GM19455 (cell line): ENCODE measurements at regions not wholly inside any gene's neighbourhood (a gene's known extent, or its start where the extent isn't known, plus 50 kb on each side); places are given as distances from the start of the nearest gene placed in this dataset.
"Not testable (repeated sequence)": the region's sequence is repeated elsewhere in the genome, so short reads cannot be mapped to it uniquely, and the experiment has no call there.

Experiments used
- ATAC-seq: cut with Tn5 transposase; IDR thresholded peaks from one replicate; pipeline ENCODE4 v1.9.1; 2021; ENCODE audit not compliant: unreplicated experiment

DNA sequence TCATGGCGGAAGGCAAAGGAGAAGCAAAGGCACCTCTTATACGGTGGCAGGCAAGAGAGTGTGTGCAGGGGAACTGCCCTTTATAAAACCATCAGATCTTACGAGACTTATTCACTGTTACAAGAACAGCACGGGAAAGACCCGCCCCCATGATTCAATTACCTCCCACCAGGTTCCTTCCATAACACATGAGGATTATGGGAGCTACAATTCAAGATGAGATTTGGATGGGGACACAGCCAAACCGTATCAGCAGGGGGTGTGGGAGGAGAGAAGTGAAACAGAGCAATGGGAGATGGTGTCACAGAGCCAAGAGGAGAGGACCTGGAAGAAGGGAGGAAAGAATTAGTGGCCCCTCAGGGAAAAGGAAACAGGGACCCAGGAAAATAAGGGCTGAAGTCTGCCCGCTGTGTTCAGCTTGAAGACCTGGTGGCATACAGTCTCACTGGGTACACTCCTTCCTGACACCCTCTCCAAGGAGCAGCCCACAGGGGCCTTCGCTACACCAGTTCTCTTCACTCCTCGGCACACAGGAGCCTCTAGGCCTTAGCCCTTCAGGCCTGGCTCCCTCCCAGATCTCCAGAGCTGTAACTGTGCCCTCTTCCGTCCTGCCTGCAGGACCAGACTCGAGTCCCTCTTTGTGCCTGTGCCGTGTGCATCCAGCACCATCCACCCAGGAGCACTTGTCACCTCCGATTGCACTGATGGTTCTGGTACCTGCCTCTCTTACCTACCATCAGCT, 262.1 kb downstream of the EIPR1 start:
- ATAC-seq, result no peak

DNA sequence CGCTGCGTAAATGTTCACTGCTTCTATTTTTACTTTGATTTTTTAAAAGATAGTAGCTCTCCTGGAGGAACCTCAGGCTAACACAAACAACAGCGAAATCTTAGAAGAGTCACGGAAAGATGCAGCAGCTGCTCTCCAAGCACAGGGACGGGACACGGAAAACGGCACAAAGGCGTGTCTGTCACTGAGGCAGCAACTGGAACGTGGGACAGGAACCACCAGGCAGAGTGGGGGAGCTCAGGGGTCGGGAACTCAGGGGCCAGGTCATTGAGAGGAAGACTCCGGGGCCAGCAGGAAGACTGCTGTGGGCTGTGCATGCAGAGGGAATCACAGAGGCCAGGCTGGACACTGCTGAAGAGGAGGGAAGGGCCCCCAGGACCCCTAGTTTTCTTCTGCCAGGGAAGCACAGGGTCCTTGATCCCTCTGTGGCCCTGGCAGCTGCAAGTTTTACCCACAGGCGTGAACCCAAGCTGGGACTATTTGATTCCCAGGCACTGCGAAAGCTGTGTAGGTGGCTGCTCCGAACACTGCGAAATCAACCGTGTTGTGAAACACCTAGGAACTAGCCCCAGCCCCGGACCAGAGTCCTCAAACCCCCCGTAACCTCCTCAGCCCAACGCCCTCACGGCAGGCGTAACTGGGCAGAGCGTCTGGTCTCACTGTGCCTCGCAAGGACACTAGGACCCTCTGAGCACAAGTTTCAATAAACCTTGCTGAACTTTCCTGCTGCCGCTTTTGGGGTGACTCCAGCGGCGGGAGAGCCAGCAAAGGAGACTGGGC, 263.0 kb downstream of the EIPR1 start:
- no peak for ATAC-seq

DNA sequence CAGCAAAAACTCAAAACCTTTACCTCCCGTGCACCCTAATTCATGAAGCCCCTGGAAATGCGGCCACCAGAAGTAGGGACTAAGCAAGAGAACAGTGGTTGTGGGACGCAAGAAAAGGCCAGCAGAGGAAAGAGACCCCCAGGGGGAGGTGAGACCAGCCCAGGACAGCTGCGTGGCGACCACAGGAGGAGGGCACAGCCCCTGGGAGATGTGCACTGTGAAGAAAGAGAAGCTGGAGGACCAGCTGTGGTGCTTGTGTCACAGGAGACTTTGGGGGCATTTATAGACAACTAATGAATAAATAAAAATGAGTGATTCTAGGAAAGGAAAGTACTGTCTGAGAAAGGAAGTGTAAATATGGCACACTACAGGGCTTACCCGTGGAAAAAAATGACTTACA, 263.8 kb downstream of the EIPR1 start:
- no peak for ATAC-seq

DNA sequence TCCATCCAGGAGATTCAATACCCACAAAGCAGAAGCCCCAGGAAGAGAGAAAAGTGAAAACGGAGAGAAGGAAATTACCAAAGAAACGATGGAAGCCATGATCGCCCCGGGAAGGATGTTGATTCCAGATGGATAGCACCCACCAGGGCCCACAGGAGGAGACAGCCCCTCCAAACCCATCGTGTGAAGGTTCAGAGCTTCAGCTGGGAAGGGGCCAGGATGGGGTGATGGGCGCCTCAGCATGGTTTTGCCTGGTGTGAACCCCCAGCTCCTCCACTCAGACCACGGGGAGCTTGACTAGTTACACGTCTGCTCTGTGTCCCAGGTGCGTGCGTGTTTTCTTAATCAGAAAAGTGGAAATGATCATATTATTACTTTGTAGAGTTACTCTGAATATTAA, 264.5 kb downstream of the EIPR1 start:
- ATAC-seq, result no peak

DNA sequence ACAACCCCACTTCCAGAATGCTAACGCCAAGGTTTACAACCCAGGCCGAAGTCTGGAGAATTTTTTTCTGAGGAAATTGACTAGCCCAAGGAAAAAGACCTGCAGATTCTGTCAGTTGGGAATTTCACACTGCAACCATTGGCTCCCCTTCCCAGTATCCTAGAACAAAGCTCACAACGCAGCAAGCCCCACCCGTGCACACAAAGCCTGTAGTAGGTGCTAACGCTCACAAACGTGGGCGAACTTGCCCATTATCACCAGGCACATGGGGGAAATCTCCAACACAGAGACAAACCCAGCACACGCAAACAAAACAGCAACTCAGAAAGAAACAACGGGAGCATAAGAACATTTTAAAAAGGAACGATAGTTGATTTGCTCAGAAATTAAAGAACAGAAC, 265.1 kb downstream of the EIPR1 start:
- no peak for ATAC-seq

DNA sequence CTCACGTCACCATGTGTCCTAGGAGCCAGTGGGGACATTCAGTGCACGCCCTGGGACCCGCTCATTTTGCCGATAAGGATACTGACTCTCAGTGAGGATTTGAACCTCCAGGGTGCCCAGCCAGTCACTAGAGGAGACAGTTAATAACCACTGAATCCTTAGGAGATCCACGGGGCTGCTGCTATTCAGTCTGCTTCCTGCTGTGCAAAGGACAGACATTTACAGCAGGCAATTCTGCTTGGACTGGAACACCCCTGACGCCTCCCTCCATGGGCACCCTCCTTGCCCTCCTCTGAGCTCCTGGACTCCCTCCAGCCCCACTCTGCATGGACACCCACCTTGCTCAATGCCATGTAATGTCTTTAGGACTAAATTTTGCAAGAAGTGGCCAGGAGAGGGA, 265.5 kb downstream of the EIPR1 start:
- ATAC-seq, result no peak

DNA sequence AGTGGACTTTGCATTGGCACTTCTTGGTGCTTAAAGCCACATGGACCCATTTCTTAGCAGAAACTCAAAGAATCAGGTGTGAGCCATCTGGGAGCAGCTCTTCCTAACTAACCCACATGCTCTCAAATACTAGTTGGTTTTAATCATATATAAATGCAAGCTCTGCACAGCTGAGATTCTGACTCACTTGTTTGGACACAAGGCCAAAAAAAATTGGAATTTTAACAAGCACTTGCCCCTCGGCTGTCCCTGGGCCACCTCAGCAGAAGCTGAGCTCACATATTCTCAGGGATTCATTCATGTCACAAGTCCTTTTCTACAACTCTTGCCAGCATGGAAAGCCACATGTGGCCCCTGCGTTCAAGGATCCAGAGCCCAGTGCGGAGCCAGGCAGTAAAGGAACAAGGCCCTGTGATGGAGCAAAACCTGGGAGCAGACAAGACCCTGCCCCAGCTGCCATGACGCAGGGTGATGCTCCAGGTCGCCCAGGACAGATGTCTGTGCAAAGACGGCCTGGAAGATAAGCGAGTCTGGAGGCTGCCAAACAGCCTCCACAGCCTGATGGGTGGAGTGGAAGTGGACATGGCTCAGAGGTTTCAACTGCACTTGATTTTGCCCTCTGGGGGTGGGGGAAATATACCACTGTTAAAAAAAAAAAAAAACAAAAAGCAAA, 266.5 kb downstream of the EIPR1 start:
- no peak for ATAC-seq

DNA sequence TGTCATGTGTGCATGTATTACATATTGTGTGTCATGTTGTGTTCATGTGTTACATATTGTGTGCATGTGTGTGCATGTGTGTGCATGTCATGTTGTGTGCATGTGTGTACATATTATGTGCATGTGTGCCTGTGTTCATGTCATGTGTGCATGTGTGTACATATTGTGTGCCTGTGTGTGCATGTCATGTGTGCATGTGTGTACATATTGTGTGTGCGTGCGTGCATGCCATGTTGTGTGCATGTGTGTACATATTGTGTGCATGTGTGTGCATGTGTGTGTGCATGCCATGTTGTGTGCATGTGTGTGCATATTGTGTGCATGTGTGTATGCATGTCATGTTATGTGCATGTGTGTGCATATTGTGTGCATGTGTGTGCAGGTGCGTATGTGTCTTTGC, 267.1 kb downstream of the EIPR1 start:
- ATAC-seq, result no peak

DNA sequence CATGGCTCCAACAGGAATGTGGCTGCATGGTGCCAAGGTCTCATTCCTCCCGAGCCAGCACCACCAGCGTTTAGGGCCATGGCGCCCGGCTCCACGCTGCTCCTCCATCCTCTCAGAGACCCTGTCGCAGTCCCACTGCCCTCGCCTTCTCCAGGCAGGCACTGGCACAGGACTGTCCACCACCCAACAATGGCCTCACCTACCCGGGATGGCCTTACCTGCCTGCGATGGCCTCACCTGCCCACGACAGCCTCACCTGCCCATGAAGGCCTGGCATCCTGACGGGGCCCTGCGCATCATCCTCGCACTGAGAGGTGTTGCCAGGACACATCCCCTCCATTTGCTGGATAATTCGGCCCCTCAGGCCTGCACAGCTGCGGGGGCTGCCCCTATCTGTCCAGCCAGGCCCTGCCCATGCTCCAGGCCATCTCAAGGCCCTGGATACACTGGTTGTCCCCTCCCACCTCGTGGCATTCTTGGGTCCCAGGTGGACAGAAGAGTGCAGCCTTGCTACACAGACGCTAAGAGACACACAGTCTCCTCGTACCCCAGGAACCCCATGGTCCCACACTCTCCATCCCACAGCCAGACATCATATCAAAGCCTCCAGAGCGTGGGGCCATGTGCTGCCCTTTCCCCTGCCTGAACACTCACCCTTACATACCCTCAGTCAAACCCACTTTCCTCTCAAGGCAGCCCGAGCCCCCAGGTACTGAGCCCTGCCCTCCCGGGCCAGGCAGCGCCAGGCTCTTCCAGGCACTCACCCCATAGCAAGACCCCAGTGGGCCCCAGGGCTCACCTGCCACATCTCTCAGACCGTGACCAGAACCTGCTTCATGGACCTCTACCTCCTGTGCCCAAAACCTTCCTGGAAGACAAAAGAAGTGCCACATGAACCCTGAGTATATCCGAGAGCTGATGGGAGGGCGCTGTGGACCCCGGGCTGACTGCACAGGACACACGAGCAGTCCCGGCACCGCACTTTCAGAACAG, 268.6 kb downstream of the EIPR1 start:
- ATAC-seq, result no peak

DNA sequence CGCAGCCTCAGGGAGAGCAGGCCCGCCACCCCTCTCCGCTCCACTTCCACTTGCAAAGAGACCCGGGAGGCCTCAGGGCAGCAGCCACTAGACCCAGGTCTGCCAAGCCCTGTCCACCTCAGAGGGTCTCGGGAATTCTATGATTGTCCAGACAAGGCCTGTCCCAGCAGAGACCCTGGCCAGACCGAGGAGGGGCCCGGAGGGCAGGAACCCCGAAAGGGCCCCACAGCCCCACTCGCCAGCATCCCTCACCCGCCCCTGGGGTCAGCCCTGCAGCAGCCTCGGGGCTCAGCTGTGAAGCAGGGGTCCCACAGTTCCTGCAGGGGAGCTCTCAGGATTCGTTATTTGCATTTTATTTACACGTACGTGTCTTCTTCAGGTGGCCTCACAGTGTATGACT, 269.5 kb downstream of the EIPR1 start:
- no peak for ATAC-seq

DNA sequence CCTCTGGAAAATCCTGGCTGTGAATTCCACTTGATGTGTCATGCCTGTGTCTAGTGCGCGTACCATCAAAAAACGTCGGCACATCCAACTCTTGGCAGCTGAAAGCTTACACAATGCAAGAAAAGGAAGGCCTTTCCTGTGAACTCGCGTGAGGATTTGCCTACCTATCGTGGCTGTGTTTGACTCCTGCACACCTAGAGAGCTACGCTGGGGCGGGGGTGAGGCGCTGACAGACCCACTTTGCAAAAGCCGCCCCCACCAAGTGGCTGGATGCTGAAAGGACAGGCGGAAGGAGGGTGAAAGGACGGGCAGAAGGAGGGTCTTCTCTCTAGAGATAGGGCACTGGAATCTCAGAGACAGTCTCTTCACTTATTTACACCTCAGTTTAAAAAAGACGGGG, 270.1 kb downstream of the EIPR1 start:
- ATAC-seq, result no peak

DNA sequence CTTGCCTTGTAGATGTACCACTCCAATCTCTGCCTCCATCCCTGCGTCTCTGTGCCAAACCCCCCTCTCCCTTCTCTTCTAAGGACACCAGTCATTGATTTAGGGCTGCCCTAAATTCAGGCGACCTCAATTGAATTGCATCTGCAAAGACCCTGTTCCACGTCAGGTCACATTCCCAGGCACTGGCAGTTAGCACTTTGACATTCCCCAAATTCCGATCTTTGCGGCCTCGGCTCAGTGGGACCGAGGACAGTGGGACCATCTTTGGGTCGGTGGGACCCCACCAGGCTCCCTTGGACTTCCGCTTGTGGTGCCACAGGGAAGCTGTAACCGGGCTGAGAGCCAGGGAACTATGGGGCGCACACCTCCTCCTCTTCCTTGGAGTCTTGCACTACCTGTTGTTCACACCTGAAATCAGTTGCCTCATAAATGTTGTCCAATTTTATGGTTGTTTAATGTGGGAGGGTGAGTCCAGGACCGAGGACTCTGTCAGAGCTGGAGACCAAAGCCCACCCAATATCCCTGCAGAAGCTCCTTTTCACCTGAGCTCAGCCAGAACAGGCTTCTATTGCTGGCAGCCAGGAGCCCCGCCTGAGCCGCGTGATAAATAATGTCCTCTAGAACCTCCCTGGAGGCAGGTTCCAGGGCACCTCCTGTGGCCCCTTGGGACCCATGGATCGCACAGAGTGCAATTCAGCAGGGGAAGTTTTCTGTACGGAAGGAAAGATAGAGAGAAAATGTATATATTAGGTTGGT, 271.6 kb downstream of the EIPR1 start:
- ATAC-seq, result no peak

DNA sequence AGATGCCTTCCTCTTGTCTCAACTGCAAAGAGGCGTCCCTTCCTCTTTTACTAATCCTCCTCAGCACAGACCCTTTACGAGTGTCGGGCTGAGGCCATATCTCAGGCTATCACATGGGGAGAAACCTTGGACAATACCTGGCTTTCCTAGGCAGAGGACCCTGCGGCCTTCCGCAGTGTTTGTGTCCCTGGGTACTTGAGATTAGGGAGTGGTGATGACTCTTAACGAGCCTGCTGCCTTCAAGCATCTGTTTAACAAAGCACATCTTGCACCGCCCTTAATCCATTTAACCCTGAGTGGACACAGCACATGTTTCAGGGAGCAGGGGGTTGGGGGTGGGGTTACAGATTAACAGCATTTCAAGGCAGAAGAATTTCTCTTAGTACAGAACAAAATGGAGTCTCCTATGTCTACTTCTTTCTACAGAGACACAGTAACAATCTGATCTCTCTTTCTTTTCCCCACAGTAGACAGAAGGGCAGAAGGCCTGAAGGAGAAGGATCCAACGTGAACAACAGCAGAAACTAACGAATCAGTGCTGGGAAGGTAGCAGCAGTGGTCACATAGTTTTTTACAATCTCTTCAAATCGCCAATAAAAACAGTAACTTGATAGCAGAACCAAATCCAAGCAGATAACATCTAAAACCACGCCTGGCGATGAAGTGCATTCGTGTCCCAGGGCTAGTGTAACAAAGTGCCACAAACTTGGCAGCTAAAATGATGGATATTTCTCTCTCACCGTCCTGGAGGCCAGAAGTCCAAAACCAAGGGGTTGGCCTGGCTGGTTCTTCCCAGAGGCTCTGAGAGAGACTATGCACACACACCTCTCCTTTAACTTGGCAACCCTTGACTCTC, 272.4 kb downstream of the EIPR1 start:
- not testable (repeated sequence) for ATAC-seq

DNA sequence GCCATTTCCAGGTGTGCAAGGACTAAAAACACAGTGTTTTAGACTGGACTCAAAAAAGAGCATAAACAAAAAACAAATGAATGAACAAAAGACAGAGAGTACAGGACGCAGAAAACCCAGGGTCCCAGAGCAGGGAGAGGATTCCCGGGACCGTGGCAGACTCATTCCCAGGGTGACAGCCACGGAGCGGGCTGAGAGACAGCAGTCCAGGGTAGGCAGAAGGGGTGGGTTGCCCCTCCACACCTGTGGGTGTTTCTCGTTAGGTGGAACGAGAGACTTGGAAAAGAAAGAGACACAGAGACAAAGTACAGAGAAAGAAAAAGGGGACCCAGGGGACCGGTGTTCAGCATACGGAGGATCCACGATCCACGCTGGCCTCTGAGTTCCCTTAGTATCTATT, 273.4 kb downstream of the EIPR1 start:
- no peak for ATAC-seq

DNA sequence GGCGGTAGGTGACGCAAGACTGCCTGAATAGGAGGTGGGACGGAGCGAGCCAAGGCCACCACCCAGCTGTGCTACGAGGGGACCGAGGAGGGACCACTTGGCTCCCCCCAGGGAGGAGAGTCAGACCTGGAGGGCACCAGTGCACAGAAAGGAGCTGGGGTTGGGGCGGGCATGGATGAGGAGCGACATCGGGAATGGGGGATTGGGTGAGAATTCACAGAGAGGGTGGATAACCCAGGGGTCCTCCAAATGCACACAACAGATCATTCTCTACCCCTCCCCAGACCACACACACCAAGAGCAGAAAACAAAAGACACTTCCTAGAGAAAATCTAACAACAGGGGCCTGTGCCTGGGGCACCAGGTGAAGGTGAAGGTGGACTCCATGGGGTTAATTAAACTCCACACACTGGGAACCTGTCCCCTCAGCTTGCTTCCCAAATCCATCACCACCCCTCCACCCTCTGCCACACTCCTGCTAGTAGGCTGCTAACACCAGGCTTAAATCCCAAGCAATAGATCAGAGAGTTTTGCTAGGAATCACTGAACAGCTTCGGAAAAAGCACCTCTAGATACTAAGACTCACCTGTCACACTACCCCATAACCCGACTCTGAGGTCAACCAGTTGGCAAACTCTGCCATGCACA, 274.6 kb downstream of the EIPR1 start:
- no peak for ATAC-seq

DNA sequence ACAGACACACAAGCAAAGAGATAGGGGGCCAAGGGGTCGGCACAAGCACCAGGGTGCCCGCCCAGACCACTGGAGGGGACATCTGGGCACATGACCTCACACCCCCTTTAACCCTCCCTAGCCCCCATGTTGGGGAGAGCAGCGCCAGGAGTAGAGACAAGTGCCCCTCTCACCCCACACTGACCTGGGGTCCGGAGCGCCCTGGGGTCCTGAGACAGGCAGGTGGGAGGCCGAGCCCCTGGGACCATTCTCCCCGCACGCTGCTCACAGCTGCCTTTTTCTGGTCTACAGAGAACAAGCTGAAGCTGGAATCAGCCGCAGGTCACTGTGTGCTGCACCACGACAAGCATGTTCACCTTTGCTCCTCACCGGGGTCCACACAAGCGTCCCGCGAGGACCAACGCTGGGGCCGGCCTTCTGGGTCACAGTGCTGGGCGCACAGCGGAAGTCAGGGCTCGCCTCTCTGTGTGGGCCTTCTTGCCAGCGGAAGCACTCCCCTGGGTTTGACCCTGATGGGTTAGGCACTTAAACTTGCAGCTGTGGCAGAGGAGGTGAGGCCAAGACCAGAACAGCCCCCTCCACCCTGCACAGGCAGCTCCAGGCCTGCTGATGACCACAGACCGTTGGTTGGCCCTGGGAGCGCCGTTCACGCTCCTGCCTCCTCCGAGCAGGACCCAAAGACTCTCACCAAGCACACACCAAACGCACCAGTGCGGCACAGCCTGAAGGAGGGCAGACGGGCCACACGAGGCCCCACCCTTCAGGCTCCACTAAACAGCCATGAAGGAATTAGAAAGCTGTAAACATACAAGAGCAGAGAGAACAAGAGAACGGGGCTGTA, 275.3 kb downstream of the EIPR1 start:
- ATAC-seq, result no peak

DNA sequence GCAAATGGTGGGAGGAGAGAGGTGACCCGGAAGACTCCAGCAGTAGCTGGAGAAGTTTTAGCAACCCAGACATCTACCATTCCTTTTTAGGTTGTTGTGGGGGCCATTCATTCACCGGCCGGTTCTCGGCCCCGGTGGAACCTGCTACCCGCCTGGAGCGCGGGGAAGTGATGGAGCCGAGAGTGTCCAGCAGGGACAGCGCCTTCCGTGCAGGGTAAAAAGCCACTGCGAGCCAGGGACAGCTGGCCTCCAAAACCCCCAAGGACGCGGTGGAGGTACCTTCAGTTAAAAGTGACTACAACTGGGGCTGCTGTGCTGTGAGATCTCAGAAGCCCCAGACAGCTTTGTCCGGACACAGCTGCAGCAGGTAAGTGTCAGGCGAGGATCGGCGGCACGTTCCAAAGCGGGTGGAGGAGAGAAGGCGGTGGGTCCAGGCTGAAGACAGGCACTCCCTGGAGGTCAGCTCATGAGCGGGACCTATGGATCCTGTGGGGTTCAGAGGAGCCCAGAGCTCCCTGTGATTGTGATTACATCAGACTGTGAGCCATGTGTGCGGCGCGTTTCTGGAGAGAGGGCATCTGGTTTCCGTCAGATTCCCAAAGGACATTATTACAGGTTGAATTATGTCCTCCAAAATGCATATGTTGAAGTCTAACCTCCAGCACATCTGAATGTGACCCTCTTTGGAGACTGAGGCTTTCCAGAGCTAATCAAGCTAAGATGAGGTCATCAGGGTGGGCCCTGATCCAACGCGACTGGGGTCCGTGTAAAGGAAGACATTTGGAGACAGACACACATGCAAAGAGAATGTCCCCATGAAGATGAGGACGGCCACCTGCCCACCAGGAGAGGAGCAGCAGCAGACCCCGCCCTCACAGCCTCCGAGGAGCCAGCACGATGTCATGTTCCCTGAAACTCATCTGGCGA, 276.3 kb downstream of the EIPR1 start:
- ATAC-seq, result no peak
